GM12872 (cell line): ENCODE measurements at regions not wholly inside any gene's neighbourhood (a gene's known extent, or its start where the extent isn't known, plus 50 kb on each side); places are given as distances from the start of the nearest gene placed in this dataset.

Experiments used
- TF ChIP-seq, protein P1 (sequence below): IDR thresholded peaks from 3 replicates; pipeline ENCODE4 v1.5.1; 2011; ENCODE audit warnings: low read depth, mild to moderate bottlenecking, low read length, moderate library complexity; ENCODE audit not compliant: insufficient read depth

DNA sequence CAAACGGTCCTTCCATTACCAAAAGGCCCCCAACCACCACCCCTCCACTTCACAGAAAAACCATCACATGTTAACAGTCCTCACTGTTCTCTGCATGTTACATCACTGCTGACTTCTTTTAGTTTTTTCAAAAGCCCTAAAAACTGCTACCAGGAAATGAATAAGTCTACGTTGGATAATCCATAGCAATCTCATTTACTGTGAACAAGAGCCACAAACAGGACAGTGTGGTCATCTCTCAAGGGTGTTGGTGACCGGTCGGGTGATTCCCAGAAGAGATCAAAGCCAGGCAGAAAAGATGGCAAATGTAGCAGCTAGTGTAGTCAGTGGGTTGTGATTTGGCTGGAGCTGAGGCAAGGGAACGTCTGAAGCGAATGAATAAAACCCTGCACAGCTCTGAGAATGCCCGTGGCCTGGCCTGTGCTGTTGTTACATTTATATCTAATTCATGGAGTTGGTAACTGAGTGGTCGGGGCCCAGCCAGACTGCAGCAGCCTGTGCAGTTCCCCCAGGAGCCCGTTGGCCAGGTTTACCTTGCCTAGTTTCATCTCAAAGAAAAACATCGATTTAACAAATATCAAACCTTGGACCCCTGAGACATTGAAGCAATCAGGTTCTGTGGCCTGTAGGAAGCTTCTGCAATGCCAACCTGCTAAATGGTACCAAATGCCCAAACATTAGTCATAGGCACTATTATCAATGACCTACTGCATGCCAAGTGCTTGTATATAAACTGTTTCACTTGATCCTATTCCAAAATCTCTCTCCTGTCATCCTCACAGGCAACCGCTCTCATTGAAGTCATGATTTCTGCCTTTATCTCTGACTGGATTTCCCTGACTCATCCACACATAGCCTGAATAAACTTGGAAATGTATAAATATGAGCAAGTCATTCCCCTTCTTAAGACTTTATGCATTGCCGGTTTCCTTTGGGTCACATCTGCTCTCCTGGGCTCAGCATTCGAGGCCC is 153.8 kb upstream of the SERP2 start:
- TF ChIP-seq, protein P1, sequence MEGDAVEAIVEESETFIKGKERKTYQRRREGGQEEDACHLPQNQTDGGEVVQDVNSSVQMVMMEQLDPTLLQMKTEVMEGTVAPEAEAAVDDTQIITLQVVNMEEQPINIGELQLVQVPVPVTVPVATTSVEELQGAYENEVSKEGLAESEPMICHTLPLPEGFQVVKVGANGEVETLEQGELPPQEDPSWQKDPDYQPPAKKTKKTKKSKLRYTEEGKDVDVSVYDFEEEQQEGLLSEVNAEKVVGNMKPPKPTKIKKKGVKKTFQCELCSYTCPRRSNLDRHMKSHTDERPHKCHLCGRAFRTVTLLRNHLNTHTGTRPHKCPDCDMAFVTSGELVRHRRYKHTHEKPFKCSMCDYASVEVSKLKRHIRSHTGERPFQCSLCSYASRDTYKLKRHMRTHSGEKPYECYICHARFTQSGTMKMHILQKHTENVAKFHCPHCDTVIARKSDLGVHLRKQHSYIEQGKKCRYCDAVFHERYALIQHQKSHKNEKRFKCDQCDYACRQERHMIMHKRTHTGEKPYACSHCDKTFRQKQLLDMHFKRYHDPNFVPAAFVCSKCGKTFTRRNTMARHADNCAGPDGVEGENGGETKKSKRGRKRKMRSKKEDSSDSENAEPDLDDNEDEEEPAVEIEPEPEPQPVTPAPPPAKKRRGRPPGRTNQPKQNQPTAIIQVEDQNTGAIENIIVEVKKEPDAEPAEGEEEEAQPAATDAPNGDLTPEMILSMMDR = no peak

DNA sequence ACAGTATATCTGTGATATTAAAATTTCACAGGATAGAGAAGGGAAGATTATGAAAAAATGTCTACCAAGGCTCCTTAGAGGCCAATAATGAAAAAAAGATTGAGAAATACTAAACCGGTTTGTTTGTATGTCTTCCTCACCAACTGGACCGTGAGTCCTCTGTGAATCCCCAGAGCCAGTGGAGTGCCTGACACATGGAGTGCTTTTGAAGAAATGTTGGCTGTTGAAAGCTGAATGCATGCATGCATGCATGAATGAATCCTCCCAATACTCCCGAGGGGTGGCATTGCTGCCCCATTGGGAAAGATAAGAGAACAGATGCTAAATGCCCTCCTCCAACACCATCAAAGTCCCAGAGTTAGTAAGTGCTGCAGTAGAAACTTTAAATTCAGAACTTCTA is 152.7 kb upstream of the SERP2 start:
- TF ChIP-seq, protein P1 = no peak

DNA sequence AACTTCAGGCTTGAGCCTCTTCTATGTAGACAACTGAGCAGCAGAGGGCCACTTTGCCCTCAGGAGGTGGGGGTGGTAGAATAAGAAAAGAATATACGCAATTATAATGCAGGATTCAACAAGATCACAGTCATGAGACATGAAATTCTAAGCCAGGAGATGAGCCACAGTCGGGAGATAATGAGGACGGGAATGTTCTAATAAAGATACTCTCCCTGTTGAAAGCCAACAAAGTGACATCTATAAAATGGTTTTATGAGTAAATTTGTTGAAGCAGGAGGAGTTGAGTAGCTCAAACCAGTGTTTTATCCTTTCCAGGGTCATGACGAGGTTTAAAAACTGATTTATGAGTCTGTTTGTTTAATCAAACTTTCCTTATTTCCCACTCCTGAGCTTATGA is 152.0 kb upstream of the SERP2 start:
- TF ChIP-seq, protein P1 = no peak

DNA sequence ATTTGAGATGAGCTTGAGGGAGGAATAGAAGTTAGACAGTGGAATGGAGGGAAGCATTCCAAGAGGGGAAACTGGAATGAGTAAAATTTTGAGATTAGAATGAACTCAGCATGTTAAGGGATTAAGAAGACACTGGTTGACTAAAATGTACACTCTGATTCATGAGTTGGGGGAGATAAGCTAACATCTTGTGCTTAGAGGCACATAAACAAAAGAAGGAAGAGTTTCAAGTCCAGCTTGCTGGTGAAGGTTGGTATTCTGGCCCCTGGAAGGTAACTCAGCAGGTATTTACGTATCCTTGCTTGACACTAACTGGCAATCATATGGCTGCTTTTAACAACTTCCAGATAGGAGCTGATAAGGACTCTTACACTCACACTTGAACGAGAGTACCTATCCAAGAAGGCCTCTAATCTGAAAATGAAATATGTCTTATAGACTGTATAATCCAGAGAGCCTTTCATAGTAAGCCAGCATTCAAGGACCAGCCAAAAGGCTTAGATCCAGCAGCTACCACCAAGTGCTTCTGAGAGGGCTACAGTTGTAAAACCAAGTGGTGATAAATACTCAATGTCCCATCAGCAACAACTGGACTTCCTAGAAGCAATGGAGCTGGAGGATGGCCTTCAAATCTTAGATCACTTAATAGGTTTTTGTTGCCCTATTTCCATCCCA is 149.7 kb upstream of the SERP2 start:
- TF ChIP-seq, protein P1 = no peak

DNA sequence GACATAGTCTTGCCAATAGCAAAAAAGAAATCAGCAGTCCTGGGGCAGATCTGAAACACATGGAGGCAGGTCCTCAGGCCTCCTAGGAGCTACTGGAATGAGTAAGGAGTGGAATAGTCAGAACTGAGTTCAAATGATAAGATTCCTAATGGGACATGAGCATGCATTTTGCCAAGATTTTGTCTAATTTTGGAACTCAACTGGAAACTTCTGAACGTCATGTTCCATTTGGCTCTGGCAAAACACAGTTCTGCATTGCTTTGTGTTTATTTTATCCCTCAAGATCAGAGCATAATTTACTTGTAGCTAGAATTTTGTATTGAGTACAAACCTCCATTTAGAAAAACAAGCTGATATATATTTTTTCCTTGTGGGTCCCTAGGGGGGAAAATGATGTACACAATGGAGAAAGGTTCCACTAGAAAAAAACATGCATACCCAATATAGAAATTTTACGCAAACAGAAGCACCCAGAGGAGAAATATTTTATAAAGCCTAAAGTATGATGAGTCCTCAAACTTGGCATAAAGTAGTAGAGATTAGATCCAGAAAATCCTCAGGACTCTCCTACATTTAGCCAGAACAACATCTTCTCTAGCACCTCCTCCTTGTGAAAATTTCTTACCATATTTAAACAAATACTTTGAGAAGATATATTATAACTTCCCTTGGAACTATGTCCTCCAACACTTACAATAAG is 149.0 kb upstream of the SERP2 start:
- TF ChIP-seq, protein P1 = no peak

DNA sequence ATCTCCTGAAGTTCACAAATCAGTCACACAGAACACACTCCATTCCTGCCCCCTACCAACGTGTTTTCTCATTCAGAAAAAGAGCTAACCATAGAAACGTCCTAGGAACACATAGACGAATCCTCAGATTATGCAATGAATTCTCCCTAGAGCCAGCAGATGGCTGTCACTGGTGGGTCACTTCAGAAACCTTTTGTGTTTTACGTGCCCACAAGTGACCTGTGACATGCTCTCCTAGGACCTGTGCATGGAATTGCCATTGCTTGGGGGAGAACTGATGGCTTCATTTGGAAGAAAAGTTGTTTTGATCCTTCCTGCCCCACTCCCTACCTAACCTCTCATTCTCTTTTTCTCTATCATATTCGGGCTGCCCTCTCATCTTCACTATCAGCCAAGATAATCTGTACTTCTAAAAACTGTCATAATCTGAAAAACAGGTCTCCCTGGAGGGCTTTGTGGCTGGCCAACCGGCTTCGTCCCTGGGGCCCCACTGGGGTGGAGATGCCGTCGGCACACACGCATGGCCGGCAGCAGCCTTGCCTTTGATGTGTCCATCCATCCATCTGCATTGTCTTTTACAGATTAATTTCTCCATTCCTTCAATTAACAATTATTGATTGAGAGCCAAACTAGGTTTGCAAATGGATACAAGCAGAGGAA is 144.1 kb upstream of the SERP2 start:
- TF ChIP-seq, protein P1 = no peak
